Stimulated activated CD8-positive, alpha-beta memory T cell treated with anti-CD3 and anti-CD28 coated beads, Interleukin-7, amount 100 ng/mL, for 24 hours (primary cell): ENCODE measurements at regions not wholly inside any gene's neighbourhood (a gene's known extent, or its start where the extent isn't known, plus 50 kb on each side); places are given as distances from the start of the nearest gene placed in this dataset.

ENCODE experiments used
- DNase-seq: peaks from one replicate; pipeline ENCODE4 v3.0.0-alpha.2; 2020; ENCODE audit warnings: low read depth

DNA sequence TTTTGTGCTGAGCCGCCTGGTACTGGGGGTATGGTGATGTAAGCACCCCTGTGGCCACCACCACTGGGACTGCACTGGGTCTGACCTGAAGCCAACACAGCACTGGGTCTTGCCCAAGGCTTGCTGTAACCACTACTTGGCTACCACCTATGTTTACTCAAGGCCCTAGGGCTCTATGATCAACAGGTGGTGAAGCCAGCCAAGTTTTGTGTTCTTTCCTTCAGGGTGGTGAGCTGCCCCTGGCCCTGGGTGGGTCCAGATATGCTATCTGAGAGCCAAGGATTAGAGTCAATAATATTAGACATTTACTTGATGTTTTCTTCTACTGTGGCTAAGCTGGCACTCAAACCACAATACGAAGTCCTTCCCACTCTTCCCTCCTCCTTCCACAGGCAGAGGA is 55.1 kb upstream of the PAGE4 start:
- DNase-seq = no peak

DNA sequence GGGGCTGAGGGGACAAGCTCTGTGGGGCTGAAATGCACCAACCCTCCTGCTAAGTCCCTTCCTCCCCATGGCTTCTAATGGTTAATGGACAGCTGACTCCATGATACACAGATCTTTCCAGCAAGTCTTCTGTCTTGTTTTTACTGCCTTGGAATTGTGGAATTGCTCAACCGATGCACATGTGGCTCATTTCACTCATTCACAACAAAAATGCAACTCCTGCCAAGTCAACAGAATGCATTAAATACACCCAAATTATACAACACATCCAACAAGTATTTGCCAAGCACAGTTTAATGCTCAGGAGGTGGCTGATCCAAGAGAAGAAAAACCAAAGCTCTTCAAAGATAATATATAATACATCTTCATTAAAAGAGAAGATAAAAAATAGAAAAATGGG is 61.9 kb upstream of the PAGE4 start:
- no peak for DNase-seq

DNA sequence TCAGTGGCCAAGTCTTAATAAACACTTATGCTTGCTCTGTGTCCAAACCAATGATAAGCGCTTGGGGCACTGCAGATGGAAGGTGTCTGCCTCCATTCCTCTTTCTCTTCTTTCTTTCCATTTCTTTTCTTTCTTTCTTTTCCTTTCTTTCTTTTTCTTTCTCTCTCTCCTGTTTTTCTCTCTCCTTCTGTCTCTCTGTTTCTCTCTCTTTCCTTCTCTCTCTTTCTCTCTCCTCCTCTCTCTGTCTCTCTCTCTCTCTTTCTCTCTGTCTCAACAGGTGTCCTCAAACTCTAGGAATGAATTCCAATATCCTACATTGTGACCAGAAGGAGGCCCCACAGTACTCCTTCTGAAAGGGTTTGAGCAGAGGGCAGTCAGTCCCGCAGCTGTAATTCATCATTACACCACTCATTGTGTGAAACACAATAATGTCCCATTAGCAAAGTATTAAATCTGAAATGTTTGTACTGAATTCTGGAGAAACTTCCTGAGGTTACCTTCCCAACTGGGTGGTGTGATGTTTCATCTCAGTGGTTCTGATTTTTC is 66.5 kb upstream of the PAGE1 start:
- no peak for DNase-seq

DNA sequence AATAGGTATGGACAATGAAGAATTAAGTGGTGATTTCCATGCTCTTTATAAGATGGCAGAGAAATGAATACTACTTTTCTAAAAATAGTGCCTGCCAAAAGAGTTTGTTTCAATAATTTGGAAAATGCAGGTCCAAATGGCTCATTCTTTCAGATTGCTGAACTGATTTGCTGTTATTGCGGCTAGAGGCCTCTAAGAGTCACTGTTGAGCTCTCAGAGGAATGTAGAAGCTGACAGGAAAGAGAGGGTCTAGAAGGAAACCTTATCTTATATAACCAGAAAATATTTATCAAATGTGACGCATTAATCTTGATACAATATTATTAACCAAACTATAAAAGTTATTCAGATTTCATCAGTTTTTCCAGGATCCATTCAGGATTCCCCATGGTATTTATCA is 65.7 kb upstream of the PAGE1 start:
- DNase-seq = no peak

DNA sequence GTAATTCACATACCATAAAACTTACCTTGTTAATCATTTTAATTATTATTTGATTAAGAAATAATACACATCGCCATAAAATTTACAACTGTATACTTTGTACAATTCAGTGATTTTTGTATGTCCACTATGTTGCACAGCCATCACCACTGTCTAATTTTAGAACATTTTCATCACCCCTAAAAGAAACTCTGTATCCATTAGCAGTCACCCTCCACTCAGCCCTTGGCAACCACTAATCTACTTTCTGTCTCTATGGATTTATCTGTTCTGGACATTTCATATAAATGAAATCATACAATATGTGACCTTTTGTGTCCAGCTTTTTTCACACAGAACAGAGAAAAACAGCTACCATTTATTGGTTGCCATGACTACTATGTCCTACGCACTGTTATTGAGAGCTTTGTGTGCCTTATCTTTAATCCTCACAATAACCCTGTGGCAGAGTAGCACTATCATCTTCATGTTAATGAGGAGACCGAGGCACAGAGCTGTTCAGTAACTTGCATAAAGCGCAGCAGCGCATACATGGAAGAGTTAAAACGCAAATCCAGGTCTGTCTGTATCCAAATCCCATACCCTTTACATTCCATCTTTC is 64.6 kb upstream of the PAGE1 start:
- no peak for DNase-seq

DNA sequence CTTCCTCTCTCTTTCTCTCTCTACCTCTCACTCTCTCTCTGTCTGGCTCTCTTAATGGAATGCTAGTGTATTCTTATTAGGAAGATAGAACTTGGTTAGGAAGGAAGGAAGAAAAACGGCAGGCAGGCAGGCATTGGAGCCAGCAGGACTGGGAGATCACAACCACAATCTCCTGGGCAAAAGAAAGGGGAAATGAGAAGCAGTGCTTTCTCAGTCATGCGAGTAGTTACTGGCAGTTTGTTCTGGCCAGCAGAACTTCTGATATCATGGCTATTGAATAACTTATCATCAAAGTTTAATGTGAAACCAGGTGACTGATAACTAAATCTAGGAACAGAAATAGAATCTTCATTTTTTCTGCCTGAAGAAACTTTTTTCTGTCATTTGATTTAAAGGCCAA is 60.9 kb upstream of the PAGE1 start:
- DNase-seq = no peak

DNA sequence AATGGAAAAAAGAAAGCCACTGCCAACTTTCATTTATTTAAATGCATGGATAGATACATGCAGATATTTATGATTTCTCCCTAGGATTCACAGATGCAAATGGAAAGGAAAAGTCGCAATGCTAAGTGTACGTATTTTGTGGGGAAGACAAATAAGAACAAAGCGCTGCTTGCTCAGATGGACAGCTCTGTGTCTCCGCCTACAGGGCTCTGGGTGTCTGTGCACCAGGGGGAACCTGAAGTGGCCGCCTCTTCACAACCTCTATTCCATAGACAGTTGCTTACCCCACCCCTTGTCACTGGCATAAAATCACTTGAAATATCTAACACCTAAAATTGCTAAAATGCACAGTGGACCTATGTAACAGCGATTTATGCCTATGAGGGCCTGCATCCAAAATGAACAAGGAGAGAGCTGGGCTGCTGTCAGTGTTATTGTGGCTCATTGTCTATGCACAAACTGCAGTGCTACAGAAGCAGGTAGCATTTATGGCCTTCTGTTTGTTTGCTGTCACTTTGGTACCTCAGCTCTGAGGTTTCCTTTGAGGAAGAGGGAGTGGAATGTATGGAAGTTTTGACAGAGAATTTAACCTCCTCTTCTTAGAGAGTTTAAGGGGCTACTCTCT is 58.6 kb upstream of the PAGE1 start:
- DNase-seq = peak; percentile 7

DNA sequence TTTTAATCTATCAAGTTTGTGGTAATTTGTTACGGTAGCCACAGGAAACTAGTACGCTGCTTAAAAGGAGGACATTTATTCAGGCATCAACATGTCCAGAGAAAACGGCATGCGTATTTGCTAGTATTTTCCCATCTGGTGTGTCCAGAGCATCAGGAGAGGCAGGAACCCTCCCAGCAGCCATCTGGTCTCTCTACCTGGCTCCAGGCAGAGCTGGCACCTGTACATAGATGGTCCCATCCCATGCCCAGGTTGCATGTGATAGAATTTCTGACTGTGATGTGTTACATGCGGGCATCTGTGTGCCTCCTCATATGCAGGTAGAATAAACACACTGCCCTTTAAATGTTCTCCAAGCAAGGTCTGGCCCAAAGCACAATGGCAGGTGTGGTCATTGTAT is 57.9 kb upstream of the PAGE1 start:
- no peak for DNase-seq

DNA sequence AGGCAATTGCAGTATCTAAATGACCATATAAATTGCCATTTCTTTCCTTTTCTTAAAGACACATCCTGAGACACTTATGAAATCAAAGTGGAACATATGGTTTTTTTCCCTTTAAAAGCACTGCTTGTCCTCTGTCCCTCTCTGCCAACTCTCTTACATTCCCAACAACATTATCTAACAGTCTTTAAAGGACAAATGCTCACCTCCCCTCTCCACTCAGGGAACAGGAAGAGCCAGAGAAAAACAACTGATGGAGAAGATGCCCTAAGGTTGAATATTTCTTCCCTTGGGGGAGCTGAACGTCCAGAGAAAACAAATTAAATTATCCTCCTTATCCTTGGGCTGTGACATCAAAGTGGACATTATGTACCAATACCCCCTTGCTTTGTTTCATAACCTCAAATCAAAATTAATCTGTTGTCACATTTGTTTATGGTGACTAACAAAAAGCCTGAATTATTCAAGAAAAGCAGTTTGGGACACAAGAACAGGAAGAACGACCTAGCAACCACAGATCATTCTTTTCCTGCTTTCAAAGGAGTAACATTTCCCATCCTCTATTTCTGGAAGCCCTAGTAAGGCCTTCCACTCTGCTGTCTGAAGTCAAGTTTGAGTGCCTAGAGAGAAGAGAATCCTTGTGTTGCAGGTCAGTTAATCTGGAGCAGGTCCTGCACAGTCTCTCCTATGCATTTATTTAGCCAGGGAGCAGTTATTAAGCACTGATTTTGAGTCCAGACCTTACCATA is 52.6 kb upstream of the PAGE1 start:
- no peak for DNase-seq

DNA sequence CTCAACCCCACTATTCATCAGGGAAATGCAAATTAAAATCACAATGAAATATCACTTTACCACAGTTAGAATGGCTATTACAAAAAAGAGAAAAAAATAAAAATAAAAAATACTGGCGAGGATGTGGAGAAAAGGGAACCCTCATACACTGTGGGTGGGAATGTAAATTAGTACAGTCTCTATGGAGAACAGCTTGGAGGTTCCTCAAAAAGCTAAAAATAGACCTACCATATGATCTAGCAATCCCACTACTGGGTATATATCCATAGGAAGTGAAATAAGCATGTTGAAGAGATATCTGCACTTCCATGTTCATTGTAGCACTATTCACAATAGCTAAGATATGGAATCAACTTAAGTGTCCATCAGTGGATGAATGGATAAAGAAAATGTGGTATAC is 50.5 kb upstream of the PAGE1 start:
- DNase-seq = no peak
